Gastroesophageal sphincter (tissue), 4 donors: ENCODE measurements at regions not wholly inside any gene's neighbourhood (a gene's known extent, or its start where the extent isn't known, plus 50 kb on each side); places are given as distances from the start of the nearest gene placed in this dataset.

Experiments
- ATAC-seq: fragments of 150-250 bp; one replicate; pipeline ENCODE4 v1.9.1; 2016; ENCODE audit warnings: mild to moderate bottlenecking, moderate library complexity
- H3K27ac ChIP-seq, 4 donors: fragments of 200-600 bp; sonication (generic) in 3 of 4; 1 replicate in 3 of 4; 2 replicates in 1 of 4; pipeline ENCODE4 v1.5.1; 2016 to 2019
- H3K27me3 ChIP-seq: fragments of 200-600 bp; sonication (generic); one replicate; pipeline ENCODE4 v1.5.1; 2019
- H3K36me3 ChIP-seq, 2 donors: fragments of 200-600 bp; sonication (generic); one replicate each; pipeline ENCODE4 v1.5.1; 2019; ENCODE audit warnings: control low read depth in 1 of 2
- H3K4me1 ChIP-seq, 3 donors: fragments of 200-600 bp; sonication (generic); 1 replicate in 2 of 3; 2 replicates in 1 of 3; pipeline ENCODE4 v1.5.1; 2016 to 2019; ENCODE audit warnings: control low read depth in 2 of 3
- H3K4me3 ChIP-seq, 2 donors: fragments of 200-600 bp; sonication (generic); one replicate each; pipeline ENCODE4 v1.5.1; 2019; ENCODE audit warnings: mild to moderate bottlenecking in 1 of 2, moderate library complexity in 1 of 2
- H3K9me3 ChIP-seq, 3 donors: fragments of 200-600 bp; sonication (generic); one replicate each; pipeline ENCODE4 v1.5.1; 2017 to 2019; ENCODE audit warnings: control low read depth in 2 of 3
- EP300 ChIP-seq: sonication (generic); formaldehyde crosslinking; IDR thresholded peaks from one replicate; pipeline ENCODE4 v1.6.1; 2017; ENCODE audit warnings: antibody characterized with exemption, mild to moderate bottlenecking
- POLR2A ChIP-seq, 2 donors: fragments of 450-650 bp; IDR thresholded peaks; one replicate each; pipeline ENCODE4 v1.6.1; 2017; ENCODE audit warnings: antibody characterized with exemption in 2 of 2, mild to moderate bottlenecking in 2 of 2, moderate library complexity in 1 of 2
- POLR2AphosphoS5 ChIP-seq: sonication (generic); formaldehyde crosslinking; IDR thresholded peaks from one replicate; pipeline ENCODE4 v1.6.1; 2017; ENCODE audit warnings: antibody characterized with exemption
- WGBS, 2 donors: methylation state at CpG; one replicate each; pipeline ENCODE4 v1.1.5; 2018; ENCODE audit warnings: low coverage in 1 of 2; 5-methylcytosine and 5-hydroxymethylcytosine counted together
- TF ChIP-seq, protein P1 (sequence below), 4 experiments: fragments of 200-600 bp in 2 of 4; fragments of 450-650 bp in 2 of 4; sonication (generic) in 1 of 4; IDR thresholded peaks; one replicate each; pipeline ENCODE4 v1.5.1; 2017 to 2019; ENCODE audit warnings: antibody characterized with exemption in 4 of 4, mild to moderate bottlenecking in 2 of 4, moderate library complexity in 2 of 4

- Histone ChIP-seq H3K36me3 (no peaks in the 10 kb centered on the region), H3K4me3 (no peak overlapping the region), H3K27ac (no peak overlapping the region), H3K27me3 (no peaks in the 10 kb centered on the region), H3K4me1 (no peaks in the 10 kb centered on the region), H3K9me3 (no peaks in the 10 kb centered on the region)
- ATAC-seq, result no peak
- TF ChIP-seq EP300 (no peak), POLR2AphosphoS5 (no peak), POLR2A (IDR thresholded peaks at IDR 0.05) (no peak)
- TF ChIP-seq, protein P1, sequence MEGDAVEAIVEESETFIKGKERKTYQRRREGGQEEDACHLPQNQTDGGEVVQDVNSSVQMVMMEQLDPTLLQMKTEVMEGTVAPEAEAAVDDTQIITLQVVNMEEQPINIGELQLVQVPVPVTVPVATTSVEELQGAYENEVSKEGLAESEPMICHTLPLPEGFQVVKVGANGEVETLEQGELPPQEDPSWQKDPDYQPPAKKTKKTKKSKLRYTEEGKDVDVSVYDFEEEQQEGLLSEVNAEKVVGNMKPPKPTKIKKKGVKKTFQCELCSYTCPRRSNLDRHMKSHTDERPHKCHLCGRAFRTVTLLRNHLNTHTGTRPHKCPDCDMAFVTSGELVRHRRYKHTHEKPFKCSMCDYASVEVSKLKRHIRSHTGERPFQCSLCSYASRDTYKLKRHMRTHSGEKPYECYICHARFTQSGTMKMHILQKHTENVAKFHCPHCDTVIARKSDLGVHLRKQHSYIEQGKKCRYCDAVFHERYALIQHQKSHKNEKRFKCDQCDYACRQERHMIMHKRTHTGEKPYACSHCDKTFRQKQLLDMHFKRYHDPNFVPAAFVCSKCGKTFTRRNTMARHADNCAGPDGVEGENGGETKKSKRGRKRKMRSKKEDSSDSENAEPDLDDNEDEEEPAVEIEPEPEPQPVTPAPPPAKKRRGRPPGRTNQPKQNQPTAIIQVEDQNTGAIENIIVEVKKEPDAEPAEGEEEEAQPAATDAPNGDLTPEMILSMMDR (IDR thresholded peaks at IDR 0.05), result no peak
- 80% methylated on average over 1 of the region's 1 CpG for WGBS, 2 donors
Measured at GRCh38 chr7:85392789-85393188, 205.9 kb upstream of the SEMA3D start.

DNA sequence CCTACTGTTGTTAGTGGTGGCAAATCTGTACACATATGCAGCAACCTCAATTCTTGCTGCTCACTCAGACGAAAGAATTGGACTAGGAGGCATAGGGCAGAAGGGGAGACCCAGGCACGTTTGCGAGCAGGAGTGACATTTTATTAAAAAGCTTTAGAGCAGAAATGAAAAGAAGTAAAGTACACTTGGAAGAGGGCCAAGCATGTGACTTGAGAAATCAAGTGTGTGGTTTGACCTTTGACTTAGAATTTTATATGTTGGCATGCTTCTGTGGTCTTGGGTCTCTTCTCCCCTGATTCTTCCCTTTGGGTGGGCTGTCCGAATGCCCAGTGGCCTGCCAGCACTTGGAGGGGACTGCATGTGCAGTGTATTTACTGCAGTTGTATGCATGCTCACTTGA, 205.5 kb upstream of the SEMA3D start:
- Histone ChIP-seq H3K9me3 (no peaks in the 10 kb centered on the region), H3K4me3 (no peak overlapping the region), H3K4me1 (no peaks in the 10 kb centered on the region), H3K27ac (no peak overlapping the region), H3K27me3 (no peaks in the 10 kb centered on the region), H3K36me3 (no peaks in the 10 kb centered on the region)
- TF ChIP-seq, protein P1 (IDR thresholded peaks at IDR 0.05), result no peak
- TF ChIP-seq POLR2AphosphoS5 (no peak), EP300 (no peak), POLR2A (IDR thresholded peaks at IDR 0.05) (no peak)
- no peak for ATAC-seq
- 61 to 83% methylated on average over 1 to 4 of the region's 4 CpGs for WGBS, 2 donors

DNA sequence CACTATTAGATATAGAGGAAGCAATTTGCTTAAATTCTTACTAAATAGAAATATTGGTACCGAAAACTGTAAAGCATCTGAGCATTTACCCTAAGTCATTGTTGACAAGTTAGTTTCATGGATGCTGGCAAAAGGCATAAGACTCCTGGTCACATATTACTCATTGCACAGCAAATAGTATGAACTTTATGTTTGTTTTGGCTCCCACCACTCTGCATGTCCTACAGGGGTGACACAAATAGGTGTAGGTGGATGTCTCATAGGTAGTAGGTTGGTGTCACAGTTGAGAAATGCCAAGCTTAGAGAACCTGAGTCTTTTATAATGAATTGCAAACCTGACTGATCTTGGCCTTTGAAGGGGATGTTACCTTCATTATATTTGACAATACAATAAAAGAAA, 199.6 kb upstream of the SEMA3D start:
- Histone ChIP-seq H3K9me3 (no peaks in the 10 kb centered on the region), H3K27me3 (no peaks in the 10 kb centered on the region), H3K27ac (no peak overlapping the region), H3K4me1 (no peaks in the 10 kb centered on the region), H3K4me3 (no peak overlapping the region), H3K36me3 (no peaks in the 10 kb centered on the region)
- 90 to 100% methylated on average over 1 of the region's 1 CpG for WGBS, 2 donors
- no peak for ATAC-seq
- TF ChIP-seq, protein P1 (IDR thresholded peaks at IDR 0.05), result no peak
- no peak for TF ChIP-seq POLR2AphosphoS5
- no peak for TF ChIP-seq EP300
- TF ChIP-seq POLR2A (IDR thresholded peaks at IDR 0.05), result no peak

- Histone ChIP-seq H3K36me3 (no peaks in the 10 kb centered on the region), H3K4me1 (no peaks in the 10 kb centered on the region), H3K27ac (no peak overlapping the region), H3K4me3 (no peak overlapping the region), H3K27me3 (no peaks in the 10 kb centered on the region), H3K9me3 (no peaks in the 10 kb centered on the region)
- ATAC-seq, result no peak
- no peak for TF ChIP-seq EP300
- TF ChIP-seq POLR2A (IDR thresholded peaks at IDR 0.05), result no peak
- TF ChIP-seq, protein P1 (IDR thresholded peaks at IDR 0.05), result no peak
- TF ChIP-seq POLR2AphosphoS5, result no peak
- 83 to 92% methylated on average over 2 of the region's 2 CpGs for WGBS, 2 donors
Measured at GRCh38 chr7:85384392-85384791, 197.5 kb upstream of the SEMA3D start.

- no peak for ATAC-seq
- TF ChIP-seq POLR2A (IDR thresholded peaks at IDR 0.05) (no peak), EP300 (no peak), POLR2AphosphoS5 (no peak)
- TF ChIP-seq, protein P1 (IDR thresholded peaks at IDR 0.05), result no peak
- no peak overlapping the region for H3K4me3 ChIP-seq
- H3K9me3 ChIP-seq, result no peaks in the 10 kb centered on the region
- H3K36me3 ChIP-seq, result no peaks in the 10 kb centered on the region
- H3K4me1 ChIP-seq, result no peaks in the 10 kb centered on the region
- no peaks in the 10 kb centered on the region for H3K27me3 ChIP-seq
- no peak overlapping the region for H3K27ac ChIP-seq
- WGBS, 2 donors, result 90 to 92% methylated on average over 2 to 13 of the region's 16 CpGs
Measured at GRCh38 chr7:85381212-85381611, 194.4 kb upstream of the SEMA3D start.
